ENCODE measurements at regions not wholly inside any gene's neighbourhood (a gene's known extent, or its start where the extent isn't known, plus 50 kb on each side); places are given as distances from the start of the nearest gene placed in this dataset.

- POLR2A ChIA-PET = no interaction called here
- ATAC-seq (ENCODE audit: low read depth) = no peak
- no peak overlapping the region for H3K4me3 Mint-ChIP-seq
- CTCF ChIA-PET = no interaction called here
- peaks cover 2% of the 10 kb centered on the region for H3K9me3 Mint-ChIP-seq
- no peaks in the 10 kb centered on the region for H3K4me1 Mint-ChIP-seq
- no peak for DNase-seq
- no peak overlapping the region for H3K27ac Mint-ChIP-seq
- no peaks in the 10 kb centered on the region for H3K36me3 Mint-ChIP-seq (ENCODE audit: low read depth)
- intact Hi-C loops (cut with micrococcal nuclease) = no loop called here
- no peaks in the 10 kb centered on the region for H3K27me3 Mint-ChIP-seq
- TF ChIP-seq, protein P1, sequence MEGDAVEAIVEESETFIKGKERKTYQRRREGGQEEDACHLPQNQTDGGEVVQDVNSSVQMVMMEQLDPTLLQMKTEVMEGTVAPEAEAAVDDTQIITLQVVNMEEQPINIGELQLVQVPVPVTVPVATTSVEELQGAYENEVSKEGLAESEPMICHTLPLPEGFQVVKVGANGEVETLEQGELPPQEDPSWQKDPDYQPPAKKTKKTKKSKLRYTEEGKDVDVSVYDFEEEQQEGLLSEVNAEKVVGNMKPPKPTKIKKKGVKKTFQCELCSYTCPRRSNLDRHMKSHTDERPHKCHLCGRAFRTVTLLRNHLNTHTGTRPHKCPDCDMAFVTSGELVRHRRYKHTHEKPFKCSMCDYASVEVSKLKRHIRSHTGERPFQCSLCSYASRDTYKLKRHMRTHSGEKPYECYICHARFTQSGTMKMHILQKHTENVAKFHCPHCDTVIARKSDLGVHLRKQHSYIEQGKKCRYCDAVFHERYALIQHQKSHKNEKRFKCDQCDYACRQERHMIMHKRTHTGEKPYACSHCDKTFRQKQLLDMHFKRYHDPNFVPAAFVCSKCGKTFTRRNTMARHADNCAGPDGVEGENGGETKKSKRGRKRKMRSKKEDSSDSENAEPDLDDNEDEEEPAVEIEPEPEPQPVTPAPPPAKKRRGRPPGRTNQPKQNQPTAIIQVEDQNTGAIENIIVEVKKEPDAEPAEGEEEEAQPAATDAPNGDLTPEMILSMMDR (IDR thresholded peaks at IDR 0.05) = no peak
Observed at GRCh38 chr1:79652426-79652825, 645.9 kb upstream of the ADGRL4 start.

- ChIA-PET CTCF (no interaction called here), POLR2A (no interaction called here)
- Mint-ChIP-seq H3K27ac (no peak overlapping the region), H3K27me3 (no peaks in the 10 kb centered on the region), H3K9me3 (peaks cover 2% of the 10 kb centered on the region), H3K36me3 (ENCODE audit: low read depth) (no peaks in the 10 kb centered on the region), H3K4me3 (no peak overlapping the region), H3K4me1 (no peaks in the 10 kb centered on the region)
- intact Hi-C loops (cut with micrococcal nuclease) = no loop called here
- ATAC-seq (ENCODE audit: low read depth) (no peak), DNase-seq (no peak)
- TF ChIP-seq, protein P1 (IDR thresholded peaks at IDR 0.05) = no peak
Observed at GRCh38 chr1:79648126-79648525, 641.6 kb upstream of the ADGRL4 start.

DNA sequence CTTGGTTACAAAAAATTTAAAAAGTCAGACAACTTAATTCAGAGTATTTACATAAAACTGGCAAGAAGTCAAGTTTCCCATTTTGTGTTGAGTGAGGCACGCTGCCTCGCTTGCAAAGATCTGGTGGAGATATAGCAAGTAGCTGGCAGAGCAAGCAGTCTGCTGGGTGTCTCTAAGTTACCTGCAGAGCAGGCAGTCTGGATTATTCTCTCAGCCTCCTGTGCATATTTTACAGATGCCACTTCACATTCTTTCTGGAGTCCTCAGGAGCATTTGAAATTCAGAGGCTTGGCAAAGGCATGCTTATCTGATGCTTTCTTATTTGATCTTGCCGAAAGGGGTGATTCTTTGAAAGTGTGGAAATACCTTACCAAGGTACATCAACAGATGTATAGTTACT is 640.4 kb upstream of the ADGRL4 start:
- H3K27me3 Mint-ChIP-seq = no peaks in the 10 kb centered on the region
- POLR2A ChIA-PET = no interaction called here
- H3K9me3 Mint-ChIP-seq = peaks cover 2% of the 10 kb centered on the region
- TF ChIP-seq, protein P1 (IDR thresholded peaks at IDR 0.05) = no peak
- ATAC-seq (ENCODE audit: low read depth) (no peak), DNase-seq (no peak)
- CTCF ChIA-PET = no interaction called here
- intact Hi-C loops (cut with micrococcal nuclease) = no loop called here
- no peaks in the 10 kb centered on the region for H3K4me1 Mint-ChIP-seq
- no peaks in the 10 kb centered on the region for H3K36me3 Mint-ChIP-seq (ENCODE audit: low read depth)
- no peak overlapping the region for H3K4me3 Mint-ChIP-seq
- no peak overlapping the region for H3K27ac Mint-ChIP-seq

GRCh38 chr1:79638382-79638781 is 631.9 kb upstream of the ADGRL4 start:
- DNase-seq = no peak
- peak; percentile 57 for ATAC-seq (ENCODE audit: low read depth)
- POLR2A ChIA-PET = no interaction called here
- no peak overlapping the region for H3K4me3 Mint-ChIP-seq
- CTCF ChIA-PET = no interaction called here
- intact Hi-C loops (cut with micrococcal nuclease) = loop anchor here (2.0 kb wide), 1 partner anchor 72 kb away; no protein-coding TSS in a partner anchor
- TF ChIP-seq, protein P1 (IDR thresholded peaks at IDR 0.05) = no peak
- no peak overlapping the region for H3K27ac Mint-ChIP-seq
- H3K27me3 Mint-ChIP-seq = no peaks in the 10 kb centered on the region
- H3K9me3 Mint-ChIP-seq = no peaks in the 10 kb centered on the region
- no peaks in the 10 kb centered on the region for H3K36me3 Mint-ChIP-seq (ENCODE audit: low read depth)
- peaks cover 5% of the 10 kb centered on the region for H3K4me1 Mint-ChIP-seq

DNA sequence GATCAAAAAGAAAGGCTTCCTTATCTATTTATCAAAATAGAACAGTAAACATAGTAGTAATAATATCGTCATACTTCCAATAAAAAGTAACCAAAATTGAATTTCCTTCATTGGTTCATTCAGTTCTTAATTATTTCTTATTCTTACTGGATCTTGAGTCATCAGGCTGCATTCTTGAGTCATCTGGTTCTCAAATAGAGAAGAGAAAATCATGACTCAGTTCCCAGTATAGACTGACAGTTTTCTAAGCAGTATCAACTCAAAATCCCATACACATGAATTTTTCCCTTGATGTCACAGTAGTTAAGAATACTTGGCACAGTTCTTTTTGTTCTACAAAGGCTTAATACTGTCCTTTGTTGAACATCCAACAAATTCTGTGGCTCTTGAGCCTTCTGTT is 626.9 kb upstream of the ADGRL4 start:
- DNase-seq = no peak
- intact Hi-C loops (cut with micrococcal nuclease) = no loop called here
- CTCF ChIA-PET = no interaction called here
- Mint-ChIP-seq H3K4me3 (no peak overlapping the region), H3K27ac (no peak overlapping the region), H3K27me3 (no peaks in the 10 kb centered on the region), H3K9me3 (no peaks in the 10 kb centered on the region), H3K4me1 (peaks cover 19% of the 10 kb centered on the region), H3K36me3 (ENCODE audit: low read depth) (no peaks in the 10 kb centered on the region)
- POLR2A ChIA-PET = no interaction called here
- TF ChIP-seq, protein P1 (IDR thresholded peaks at IDR 0.05) = no peak
- ATAC-seq (ENCODE audit: low read depth) = peak; percentile 31
